Neural progenitor cell (in vitro differentiated cells): ENCODE measurements at regions not wholly inside any gene's neighbourhood (a gene's known extent, or its start where the extent isn't known, plus 50 kb on each side); places are given as distances from the start of the nearest gene placed in this dataset.

Source experiments
- CTCF ChIP-seq: fragments of 200-600 bp; sonication (generic); IDR thresholded peaks from 2 replicates; pipeline ENCODE4 v1.5.1; 2017; ENCODE audit warnings: antibody characterized with exemption, mild to moderate bottlenecking
- EZH2 ChIP-seq: fragments of 200-600 bp; sonication (generic); IDR thresholded peaks from 2 replicates; pipeline ENCODE4 v1.6.1; 2017; ENCODE audit warnings: antibody characterized with exemption, mild to moderate bottlenecking, moderate library complexity
- EZH2phosphoT487 ChIP-seq: fragments of 200-600 bp; sonication (generic); IDR thresholded peaks from 2 replicates; pipeline ENCODE4 v1.6.1; 2017; ENCODE audit warnings: antibody characterized with exemption

- TF ChIP-seq CTCF: no peak
- TF ChIP-seq EZH2phosphoT487: no peak
- TF ChIP-seq EZH2: no peak
Measured at GRCh38 chr12:97347956-97348355, 114.6 kb upstream of the RMST start.
